Fibroblast of lung (primary cell): ENCODE measurements at regions not wholly inside any gene's neighbourhood (a gene's known extent, or its start where the extent isn't known, plus 50 kb on each side); places are given as distances from the start of the nearest gene placed in this dataset.

ENCODE experiments used
- DNase-seq, 2 donors: peaks; one replicate each; pipeline versions ENCODE4 v3.0.0 to v3.0.0-alpha.2; 2010; ENCODE audit warnings: low read depth in 2 of 2
- H2AFZ ChIP-seq: 2 replicates; pipeline ENCODE4 v1.5.1; 2012; ENCODE audit warnings: low read length, control low read depth, inconsistent platforms
- H3K27ac ChIP-seq: 2 replicates; pipeline ENCODE4 v1.5.1; 2011; ENCODE audit warnings: low read length, control low read depth; ENCODE audit not compliant: insufficient read depth
- H3K27me3 ChIP-seq: 2 replicates; pipeline ENCODE4 v1.5.1; 2011; ENCODE audit warnings: mild to moderate bottlenecking, low read length; ENCODE audit not compliant: control insufficient read depth, insufficient read depth
- H3K36me3 ChIP-seq: 2 replicates; pipeline ENCODE4 v1.5.1; 2011; ENCODE audit warnings: low read length; ENCODE audit not compliant: control insufficient read depth, insufficient read depth
- H3K4me1 ChIP-seq: 2 replicates; pipeline ENCODE4 v1.5.1; 2011; ENCODE audit warnings: low read length; ENCODE audit not compliant: control insufficient read depth, insufficient read depth; ENCODE audit errors: extremely low read depth
- H3K4me2 ChIP-seq: 2 replicates; pipeline ENCODE4 v1.5.1; 2011; ENCODE audit warnings: low read length, control low read depth; ENCODE audit not compliant: insufficient read depth; ENCODE audit errors: extremely low read depth
- H3K4me3 ChIP-seq, 4 experiments: fragments of 200-600 bp in 1 of 4; sonication (generic) in 1 of 4; replicated peaks in 1 of 4; 2 replicates each; pipeline ENCODE4 v1.5.1; 2011 to 2016; ENCODE audit warnings: low read length in 4 of 4, low read depth in 3 of 4, mild to moderate bottlenecking in 3 of 4, control low read depth in 2 of 4, inconsistent platforms in 1 of 4, mixed read lengths in 1 of 4; ENCODE audit not compliant: insufficient read depth in 1 of 4; ENCODE audit errors: control extremely low read depth in 1 of 4
- H3K79me2 ChIP-seq: 2 replicates; pipeline ENCODE4 v1.5.1; 2012; ENCODE audit warnings: mild to moderate bottlenecking, low read length, inconsistent platforms; ENCODE audit not compliant: control insufficient read depth, insufficient read depth
- H3K9ac ChIP-seq: 2 replicates; pipeline ENCODE4 v1.5.1; 2011; ENCODE audit warnings: mild to moderate bottlenecking, low read length, control low read depth; ENCODE audit not compliant: insufficient read depth
- H3K9me3 ChIP-seq: 2 replicates; pipeline ENCODE4 v1.5.1; 2012; ENCODE audit warnings: low read depth, low read length; ENCODE audit not compliant: control insufficient read depth, insufficient read depth
- H4K20me1 ChIP-seq: 2 replicates; pipeline ENCODE4 v1.5.1; 2011; ENCODE audit warnings: low read length; ENCODE audit not compliant: control insufficient read depth, insufficient read depth; ENCODE audit errors: extremely low read depth
- CTCF ChIP-seq, 2 donors: IDR thresholded peaks in 1 of 2; conservative IDR thresholded peaks in 1 of 2; 1 replicate in 1 of 2; 2 replicates in 1 of 2; pipeline ENCODE4 v1.5.1; 2011 to 2012; ENCODE audit warnings: low read length in 2 of 2, control low read depth in 1 of 2, inconsistent platforms in 1 of 2, low read depth in 1 of 2, mild to moderate bottlenecking in 1 of 2
- EZH2 ChIP-seq: IDR thresholded peaks from 2 replicates; pipeline ENCODE4 v1.5.1; 2012; ENCODE audit warnings: low read length, control low read depth, mild to moderate bottlenecking; ENCODE audit errors: missing control alignments

- Histone ChIP-seq H3K9me3 (no peaks in the 10 kb centered on the region), H3K4me3 (no peak overlapping the region), H3K9ac (no peak overlapping the region), H3K4me2 (no peak overlapping the region), H3K27ac (no peak overlapping the region), H2AFZ (no peak overlapping the region), H4K20me1 (no peaks in the 10 kb centered on the region), H3K36me3 (no peaks in the 10 kb centered on the region), H3K27me3 (no peaks in the 10 kb centered on the region), H3K79me2 (no peaks in the 10 kb centered on the region), H3K4me1 (no peaks in the 10 kb centered on the region)
- DNase-seq = peak in 1 of 2 donors; percentile 34
- TF ChIP-seq CTCF (conservative IDR thresholded peaks at IDR 0.05 in 1 of 2, IDR thresholded peaks at IDR 0.05 in 1 of 2; ENCODE audit: low read depth in 1 of 2, low read length in 2 of 2) = no peak
Measured at GRCh38 chr21:28799926-28800325, 192.8 kb downstream of the LTN1 start.

- Histone ChIP-seq H3K27ac (no peak overlapping the region), H2AFZ (no peak overlapping the region), H3K4me2 (no peak overlapping the region), H3K9ac (no peak overlapping the region), H3K4me1 (no peaks in the 10 kb centered on the region), H4K20me1 (no peaks in the 10 kb centered on the region), H3K79me2 (no peaks in the 10 kb centered on the region), H3K4me3 (no peak overlapping the region), H3K27me3 (no peaks in the 10 kb centered on the region), H3K9me3 (no peaks in the 10 kb centered on the region), H3K36me3 (no peaks in the 10 kb centered on the region)
- DNase-seq = peak in 1 of 2 donors; percentile 54
- TF ChIP-seq CTCF (conservative IDR thresholded peaks at IDR 0.05 in 1 of 2, IDR thresholded peaks at IDR 0.05 in 1 of 2; ENCODE audit: low read depth in 1 of 2, low read length in 2 of 2) (no peak), EZH2 (no peak)
Measured at GRCh38 chr21:28798798-28799197, 193.9 kb downstream of the LTN1 start.

DNA sequence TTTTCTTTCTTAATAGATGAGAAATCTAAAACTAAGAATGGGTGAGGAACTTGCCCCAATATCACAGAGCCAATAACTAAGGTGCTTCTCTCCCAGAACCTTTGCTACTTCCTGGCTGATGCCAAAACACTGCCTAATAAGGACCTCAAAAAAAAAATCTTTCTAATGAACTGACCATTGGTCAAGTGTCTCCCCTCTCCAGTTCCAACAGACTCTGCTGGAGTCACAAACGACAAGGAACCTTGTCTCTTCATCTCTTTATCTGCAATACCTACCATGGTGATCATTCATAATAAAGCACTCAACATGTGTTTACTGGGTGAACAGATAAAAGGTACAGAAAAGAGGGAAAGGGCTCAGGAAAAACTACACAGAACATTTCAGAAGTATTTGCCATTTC, 197.4 kb downstream of the LTN1 start:
- Histone ChIP-seq H3K4me3 (no peak overlapping the region), H4K20me1 (no peaks in the 10 kb centered on the region), H3K4me1 (no peaks in the 10 kb centered on the region), H3K9ac (no peak overlapping the region), H3K9me3 (no peaks in the 10 kb centered on the region), H3K4me2 (no peak overlapping the region), H2AFZ (no peak overlapping the region), H3K27me3 (no peaks in the 10 kb centered on the region), H3K36me3 (no peaks in the 10 kb centered on the region), H3K79me2 (no peaks in the 10 kb centered on the region), H3K27ac (no peak overlapping the region)
- TF ChIP-seq EZH2 = no peak
- no peak for TF ChIP-seq CTCF (conservative IDR thresholded peaks at IDR 0.05 in 1 of 2, IDR thresholded peaks at IDR 0.05 in 1 of 2; ENCODE audit: low read depth in 1 of 2, low read length in 2 of 2)
- DNase-seq = no peak
